Fibroblast of skin of back (primary cell): ENCODE measurements at regions not wholly inside any gene's neighbourhood (a gene's known extent, or its start where the extent isn't known, plus 50 kb on each side); places are given as distances from the start of the nearest gene placed in this dataset.

Experiments
- DNase-seq: peaks from one replicate; pipeline ENCODE4 v3.0.0-alpha.2; 2013

DNA sequence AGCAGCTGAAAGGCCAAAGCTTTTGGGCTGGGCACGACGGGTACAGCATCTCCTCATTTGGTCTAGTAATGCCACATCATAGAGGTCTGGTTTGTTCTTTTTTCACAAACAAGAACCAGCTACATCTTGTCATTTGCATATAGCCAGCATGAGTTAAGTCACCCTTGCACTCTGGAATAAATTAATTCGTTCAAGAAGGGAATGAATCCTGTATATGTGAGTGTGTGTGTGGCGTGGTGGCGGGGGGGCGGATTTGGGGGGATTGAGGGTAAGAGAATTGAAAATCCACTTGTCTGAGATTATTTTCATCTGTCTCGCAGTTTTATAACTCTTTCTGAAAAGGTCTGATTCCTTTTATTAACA lies 380.0 kb upstream of the CAMK1G start:
- DNase-seq = no peak

DNA sequence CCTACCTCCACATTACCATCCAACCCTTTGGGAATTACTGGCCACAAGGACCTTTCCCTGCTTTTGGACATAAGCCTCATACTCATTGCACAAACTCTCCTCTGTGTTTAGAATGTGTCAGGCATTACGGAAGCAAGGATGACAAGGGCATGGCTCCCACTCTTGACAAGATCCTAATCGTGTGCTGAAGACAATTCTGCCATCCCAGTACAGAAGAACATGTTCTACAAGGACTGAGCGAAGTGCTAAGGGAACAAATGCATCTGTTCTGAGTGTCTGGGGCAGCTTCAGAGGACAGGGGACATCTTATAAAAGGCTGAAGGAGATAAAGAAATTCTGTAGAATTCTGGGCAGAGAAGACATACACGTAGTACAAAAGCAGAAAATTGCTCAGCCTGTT lies 378.5 kb upstream of the CAMK1G start:
- no peak for DNase-seq

DNA sequence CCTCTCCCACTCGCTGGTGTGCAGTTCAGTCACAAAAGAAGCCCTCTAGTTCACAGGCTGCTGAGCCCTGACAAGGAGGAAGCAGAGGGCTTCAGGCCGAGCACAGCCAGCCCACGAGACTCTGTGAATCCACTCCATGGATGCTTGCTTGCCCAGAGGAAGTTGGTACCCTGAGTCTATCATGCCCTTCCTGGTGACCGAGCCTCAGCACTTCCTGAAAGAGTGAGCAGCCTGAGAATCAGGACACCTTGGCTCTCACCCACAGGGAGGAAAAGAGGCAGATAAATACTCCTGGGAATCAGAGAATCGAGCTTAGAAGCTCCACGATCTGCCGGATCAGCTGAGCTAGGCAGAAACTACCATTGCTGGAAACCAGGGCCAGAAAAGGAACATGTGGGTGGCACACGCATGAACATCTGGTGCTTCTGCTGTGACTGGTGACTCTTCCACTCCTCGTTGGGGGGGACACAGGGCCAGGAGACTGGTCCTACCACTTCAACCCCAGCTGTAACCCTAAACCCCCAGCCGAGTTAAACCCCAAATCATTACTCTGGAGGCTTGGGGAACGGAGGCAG lies 376.3 kb upstream of the CAMK1G start:
- no peak for DNase-seq

DNA sequence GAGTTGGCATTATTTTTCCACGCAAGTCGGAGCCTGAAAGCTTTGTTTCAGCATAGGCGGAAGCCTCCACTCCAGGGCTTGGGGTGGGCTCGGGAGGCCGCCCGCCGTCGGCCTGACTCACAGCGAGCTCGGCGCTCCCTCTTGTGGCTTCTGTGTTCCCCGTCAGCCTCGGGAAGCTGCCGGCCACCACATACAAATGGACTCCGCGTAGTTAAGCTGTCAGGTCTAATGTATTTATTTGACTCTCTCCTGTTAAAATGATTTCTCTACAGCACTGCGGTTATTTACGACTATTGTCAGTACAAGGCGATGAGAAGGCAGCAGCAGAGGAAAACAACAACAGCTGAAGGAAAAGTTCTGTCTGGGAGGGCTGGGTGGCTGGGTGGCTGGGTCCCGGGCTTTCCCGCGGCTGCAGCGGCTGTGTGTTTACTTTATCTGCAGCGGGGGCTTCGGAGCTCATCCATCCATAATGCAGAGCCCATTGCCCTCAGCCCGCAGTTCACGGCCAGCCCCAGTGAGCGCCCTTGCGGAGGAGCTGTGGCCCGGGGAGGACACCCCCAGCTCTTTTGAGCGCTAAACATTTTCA lies 375.7 kb upstream of the CAMK1G start:
- peak; percentile 71 for DNase-seq

DNA sequence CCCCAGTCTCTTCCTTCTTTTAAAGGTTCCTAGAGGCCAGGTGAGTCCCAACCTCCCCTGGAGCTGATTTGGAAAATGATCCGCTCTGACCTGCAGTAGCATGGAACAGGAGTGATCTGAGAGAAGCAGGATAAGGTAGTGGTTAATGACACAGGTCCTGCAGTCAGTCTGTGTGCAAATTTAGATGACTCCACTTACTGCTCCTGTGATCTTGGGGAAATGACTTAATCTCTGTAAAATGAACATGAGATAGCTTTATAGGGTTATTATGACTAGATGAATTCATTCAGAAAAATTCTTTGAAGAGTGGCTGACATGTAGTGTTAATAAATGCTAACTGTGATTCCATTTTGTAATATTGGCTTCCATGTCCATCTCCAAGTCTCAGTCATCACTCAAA lies 374.9 kb upstream of the CAMK1G start:
- peak; percentile 14 for DNase-seq

DNA sequence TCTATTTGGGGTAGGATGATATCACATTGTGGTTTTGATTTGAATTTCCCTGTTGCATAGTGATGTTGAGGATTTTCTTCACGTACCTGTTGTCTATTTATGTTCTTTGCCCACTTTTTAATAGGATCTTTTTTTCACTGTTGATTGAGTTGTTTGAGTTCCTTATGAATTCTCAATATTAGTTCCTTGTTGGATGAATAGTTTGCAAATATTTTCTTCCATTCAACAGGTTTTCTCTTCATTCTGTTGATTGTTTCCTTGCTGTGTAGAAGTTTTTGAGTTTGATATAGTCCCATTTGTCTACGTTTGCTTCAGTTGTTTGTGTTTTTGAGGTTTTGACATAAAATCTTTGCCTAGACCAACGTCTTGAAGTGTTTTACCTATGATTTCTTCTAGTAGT lies 369.5 kb upstream of the CAMK1G start:
- DNase-seq = no peak

DNA sequence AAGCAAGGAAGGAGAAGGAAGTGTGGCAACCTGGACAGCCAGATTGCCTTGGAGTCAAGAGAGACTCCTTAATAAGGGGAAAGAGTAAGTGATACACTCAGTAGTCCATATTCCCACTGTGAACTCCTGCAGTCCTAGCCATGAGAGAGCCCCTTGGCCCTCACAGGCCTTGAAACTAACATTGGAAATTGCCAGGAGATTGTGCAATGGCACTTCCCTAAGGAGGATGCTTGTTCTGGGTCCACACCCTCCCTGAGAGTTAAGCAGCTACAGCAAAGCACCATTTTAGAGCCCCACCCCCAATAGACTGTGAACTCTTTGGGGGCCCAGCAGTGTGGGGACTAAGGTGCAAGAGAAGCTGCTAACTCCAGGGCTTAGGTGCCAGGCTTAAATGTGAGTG lies 367.7 kb upstream of the CAMK1G start:
- DNase-seq = no peak

DNA sequence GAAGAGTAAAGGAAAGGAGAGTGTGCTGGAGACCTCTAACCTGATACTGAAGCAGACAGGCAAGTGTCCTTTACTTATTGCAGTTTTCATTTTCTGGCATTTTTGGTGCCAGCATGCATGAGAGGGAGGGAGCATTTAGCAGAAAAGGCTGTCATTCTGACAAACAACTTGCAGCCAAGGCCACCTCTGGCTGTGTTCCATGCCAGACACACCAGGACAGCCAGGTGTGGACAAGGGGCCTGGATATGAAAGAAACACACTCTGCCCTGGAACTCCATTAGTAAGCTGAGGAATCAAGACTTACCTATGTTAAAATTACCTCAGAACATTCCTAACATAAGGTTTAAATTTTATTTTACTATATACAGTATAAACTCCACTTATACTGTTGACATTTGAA lies 365.4 kb upstream of the CAMK1G start:
- no peak for DNase-seq

DNA sequence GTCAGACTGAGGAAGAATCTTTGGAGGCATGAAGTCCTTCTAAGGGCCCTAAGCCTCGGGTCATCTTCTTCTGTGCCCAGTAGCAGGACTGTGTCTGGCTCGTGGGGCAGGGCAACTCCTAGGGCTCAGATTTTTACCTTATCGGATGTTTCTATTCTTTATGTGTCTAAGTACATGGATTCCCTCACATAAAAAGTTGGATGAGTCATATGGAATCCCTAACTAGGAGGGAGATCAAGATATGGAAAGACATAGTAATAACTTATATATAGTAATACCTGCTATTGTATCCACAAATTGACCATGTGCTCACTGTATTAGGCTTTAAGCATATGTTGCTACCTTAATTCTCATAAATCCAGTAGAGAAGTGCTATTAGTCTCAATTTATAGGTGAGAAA lies 364.5 kb upstream of the CAMK1G start:
- DNase-seq = no peak

DNA sequence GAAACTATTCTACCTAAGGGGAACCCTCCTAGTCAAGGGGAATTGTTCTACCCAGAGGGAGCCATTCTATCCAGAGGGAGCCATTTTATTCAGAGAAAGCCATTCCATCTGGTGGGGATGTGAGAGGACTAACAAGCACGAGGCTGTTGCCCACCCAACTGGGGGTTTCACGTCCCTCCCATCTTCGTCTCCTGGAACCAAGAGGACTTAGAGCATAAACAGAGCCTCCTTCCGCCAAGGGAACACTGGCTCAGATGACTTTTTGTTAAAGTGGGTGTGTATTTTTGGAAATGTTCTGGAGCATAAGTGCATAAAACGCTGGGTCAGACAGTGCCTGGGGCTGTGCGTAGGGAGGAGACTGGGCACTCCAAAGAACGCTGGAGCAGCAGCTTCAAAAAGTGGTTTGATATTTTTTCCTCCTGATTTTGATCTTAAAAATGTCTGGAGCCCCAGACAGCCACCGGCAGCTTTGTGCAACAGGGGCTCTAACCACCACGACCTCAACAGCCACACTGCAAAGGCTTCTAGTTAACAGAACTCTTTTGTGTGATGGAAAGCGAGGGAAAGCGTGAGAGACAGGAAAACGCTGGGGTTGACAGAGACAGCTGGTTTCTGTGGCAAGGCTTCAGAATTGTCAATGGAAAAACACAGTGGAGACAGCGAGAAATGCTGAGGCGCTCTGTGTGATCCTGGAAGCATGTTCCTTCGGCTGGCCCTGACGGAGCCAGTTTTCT lies 363.6 kb upstream of the CAMK1G start:
- no peak for DNase-seq

DNA sequence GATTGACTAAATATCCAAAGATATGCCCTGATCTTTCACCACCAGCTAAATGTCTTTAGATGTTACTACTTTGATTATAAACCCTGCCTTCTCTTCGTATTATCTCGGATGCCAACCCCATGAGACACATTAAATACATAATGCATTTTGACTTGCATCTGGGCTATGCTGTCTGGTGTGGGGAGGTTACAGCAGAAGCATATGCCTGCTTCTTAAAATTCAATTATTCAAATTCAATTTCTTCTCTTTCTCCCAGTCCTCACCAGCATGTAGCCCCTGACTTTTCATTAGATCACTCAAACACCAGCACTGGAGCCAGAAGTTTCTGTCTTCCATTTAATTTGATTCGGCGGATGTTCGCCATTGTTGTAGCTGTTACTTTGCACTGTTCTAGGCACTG lies 360.7 kb upstream of the CAMK1G start:
- no peak for DNase-seq

DNA sequence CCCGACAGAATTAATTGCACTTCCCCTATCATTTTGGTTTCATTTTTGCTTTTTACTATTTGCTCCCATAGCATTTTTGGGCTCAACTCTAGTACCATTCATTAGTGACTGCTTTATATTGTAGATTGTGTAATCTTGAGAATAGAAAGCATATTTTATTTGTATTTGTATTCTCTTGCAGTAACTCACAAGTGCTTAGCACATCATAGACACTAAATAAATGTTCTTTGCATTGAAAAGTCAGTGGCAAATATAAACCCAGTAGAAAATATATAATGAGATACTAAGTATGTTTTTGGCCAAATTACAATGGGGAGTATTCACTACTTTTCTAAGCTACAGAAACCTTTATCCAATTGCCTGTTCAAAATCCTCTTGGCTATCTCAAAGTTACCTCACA lies 359.7 kb upstream of the CAMK1G start:
- DNase-seq = no peak

DNA sequence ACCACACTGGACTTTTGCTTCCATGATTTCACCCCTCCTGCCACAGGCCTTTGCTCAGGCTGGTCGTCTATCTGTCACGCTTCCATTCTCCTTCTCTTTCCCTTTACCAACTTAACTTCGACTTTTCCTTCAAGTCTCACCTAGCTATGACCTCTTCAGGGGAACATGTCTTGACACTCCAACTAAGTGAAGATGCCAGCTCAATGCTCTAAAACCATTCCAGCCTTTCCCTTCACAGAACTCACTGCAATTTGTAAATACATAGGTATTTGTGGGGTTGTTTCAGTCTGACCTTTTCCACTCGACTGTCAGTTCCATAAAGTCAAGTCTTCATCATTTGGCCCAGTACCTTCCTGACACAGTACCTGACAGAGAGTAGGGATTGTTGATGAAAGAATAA lies 358.6 kb upstream of the CAMK1G start:
- no peak for DNase-seq

DNA sequence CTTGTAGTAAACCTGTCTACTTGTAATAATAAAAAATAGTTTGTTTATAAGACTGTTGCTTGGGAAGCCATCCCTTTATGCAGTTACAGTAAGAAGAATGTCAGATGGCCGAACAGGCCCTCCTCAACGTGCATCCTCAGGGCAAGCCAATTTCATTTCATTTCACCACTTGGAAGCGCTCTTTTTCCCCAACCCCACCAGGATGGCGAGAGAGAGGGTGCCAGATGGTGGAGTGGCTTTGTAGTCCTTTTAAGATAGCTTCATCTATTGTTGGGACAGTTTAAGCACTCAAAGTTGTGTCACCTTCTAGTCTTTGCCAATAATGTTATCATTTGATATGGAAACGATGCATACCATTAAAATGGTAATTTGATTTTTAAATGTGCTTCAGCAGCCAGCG lies 356.3 kb upstream of the CAMK1G start:
- DNase-seq = no peak

DNA sequence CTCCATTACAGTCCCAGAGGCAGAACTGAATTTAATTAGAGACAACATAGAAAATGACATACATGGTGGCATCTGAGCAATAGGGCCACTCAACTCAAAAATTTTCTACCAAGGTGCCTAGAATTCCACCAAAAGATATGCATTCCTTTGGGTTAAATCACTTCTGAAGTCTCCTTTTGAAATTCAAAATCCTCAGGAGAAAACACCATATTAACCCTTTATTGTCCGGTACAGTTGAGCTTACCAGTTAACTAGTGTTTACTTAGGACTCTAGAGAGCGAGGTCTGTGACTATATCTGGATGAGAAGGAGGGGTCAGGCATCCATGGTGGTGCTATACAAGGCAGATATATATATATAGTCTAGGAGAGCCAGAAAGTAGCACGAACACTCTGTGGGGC lies 355.6 kb upstream of the CAMK1G start:
- no peak for DNase-seq

DNA sequence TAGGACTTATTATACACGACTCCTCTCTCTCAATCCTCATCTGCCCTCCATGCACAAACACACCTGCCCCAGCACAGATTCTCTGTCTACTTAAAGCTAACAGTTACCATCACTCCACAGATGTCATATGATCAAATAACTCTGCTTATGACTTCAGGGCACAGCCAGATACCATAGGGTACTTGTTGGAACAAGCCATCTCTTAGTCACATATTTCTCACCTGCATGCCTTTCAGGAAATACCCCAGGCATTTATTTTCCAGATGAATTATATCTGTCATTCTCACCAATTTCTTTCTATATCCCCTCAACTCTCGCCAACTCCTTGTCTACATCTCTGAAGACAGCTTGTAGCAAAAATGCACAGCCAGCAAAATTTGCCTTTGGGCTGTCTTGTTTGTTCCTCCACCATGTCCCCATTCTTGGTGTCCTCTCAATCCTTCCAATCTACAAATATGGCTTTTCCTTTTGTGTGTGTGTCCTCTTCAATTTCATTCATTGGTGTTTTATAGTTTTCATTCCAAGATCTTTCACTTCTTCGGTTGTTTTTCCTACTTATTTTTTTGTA lies 353.9 kb upstream of the CAMK1G start:
- DNase-seq = no peak

DNA sequence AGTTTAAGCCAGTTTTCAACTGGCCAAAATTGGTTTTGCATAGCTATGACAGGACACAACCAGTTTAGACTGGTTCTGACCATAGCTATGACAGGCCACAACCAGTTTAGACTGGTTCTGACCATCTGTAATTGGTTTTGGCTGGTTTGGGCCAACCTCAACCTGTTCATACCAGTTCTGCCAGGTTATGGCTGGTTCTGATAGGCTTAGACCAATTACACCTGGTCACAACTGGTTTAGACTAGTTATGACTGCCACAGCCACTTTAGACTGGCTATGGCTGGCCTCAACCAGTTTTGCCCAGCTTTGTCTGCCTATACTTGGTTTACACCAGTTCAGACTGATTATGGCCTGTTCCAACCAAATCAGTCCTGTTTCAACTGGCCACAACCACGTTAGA lies 353.2 kb upstream of the CAMK1G start:
- DNase-seq = no peak

DNA sequence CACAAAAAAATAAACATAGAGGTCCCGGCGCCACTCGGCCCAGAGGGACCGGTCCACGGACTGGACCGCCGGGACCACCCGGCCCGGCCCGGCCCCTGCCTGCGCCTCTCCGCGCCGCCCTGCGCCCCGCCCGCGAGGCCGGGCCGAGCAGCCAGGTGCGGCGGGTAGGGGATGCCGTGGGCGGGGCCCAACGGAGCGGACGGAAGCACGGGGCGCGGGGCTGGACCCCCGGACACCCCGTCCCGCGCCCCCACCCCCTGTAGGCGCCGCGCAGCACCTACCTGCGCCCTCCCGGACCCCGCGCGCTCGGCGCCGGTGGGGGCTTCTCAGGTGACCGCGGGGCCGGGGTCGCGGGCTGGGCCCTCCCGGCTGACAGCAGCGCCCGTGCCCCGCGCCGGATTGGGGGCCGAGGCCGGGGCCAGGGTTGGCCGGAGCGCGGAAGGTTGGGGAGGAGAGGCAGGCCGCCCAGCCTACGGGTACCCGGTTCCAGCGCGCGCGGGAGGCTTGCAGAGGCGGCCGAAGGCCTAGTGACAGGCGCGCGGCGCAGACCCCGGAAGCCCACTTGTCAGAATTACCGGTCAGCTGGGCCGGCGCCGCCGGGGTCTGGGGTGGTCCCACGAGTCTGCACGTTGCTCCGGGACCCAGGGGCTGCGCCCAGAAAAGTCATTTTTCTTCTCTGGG lies 351.9 kb upstream of the CAMK1G start:
- DNase-seq = no peak

DNA sequence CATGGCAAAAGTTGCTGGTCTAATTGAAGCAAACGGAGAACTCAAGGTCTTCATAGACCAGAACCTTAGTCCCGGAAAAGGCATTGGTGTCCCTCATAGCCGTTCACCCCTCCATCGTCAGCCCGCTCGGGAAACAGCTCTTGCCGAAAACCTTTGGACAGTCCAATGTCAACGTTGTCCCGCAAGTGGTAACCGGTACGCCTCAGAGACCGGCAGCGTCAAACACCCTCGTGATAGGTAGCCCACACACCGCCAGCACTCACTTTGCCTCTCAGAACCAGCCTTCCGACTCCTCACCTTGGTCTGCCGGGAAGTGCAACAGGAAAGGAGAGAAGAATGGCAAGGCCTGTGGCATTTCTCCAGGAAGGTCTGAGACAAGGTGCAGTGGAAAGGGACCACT lies 351.3 kb upstream of the CAMK1G start:
- no peak for DNase-seq

DNA sequence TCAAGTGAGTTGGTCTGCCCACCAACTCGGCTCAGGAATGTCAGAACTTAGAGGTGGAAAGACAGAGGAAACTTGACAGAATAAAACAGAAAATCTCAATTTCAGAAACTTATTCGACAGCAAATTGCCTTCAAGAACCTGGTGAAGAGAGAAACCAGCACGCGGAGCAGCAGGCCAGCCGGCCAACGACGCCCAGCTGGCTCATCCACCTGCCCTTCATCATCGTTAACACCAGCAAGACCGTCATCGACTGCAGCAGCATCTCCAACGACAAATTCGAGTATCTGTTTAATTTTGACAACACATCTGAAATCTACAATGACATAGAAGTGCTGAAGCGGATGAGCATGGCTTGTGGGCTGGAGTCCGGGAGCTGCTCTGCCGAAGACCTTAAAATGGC lies 350.8 kb upstream of the CAMK1G start:
- DNase-seq = no peak

DNA sequence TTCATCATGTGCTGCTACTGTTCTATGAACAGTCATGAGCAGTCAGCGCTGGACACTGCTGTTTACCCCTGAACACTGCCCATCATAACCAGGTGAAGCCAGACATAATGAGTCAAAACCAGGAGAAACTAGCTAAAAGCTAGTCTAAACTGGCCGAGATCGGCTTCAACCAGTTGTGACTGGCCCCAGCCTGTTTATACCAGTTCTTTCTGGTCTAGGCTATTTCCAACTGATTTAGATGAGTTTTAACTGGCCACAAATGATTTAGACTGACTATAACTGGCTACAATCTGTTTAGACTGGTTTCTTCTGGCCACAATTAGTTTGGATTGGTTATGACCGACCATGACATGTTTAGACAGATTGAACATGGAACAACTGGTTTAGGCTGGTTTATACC lies 348.3 kb upstream of the CAMK1G start:
- DNase-seq = no peak

DNA sequence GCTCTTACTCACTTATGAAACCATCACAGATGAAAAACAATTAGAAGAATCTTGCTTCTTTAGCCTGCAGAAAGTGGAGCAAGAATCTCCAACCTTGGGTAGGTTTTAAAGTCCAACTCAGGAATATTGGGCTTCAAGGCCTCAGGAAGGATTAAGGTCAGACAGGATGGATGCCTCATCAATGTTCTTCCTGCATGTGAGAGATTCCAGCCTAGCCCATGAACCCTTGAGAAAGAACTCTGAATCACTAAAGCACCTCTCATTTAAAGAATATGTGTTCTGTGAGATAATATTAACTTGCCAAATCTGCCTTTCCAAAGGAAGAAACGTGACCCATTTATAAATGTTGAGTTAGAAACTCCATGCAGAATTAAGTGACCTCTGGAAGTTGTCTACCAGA lies 345.2 kb upstream of the CAMK1G start:
- no peak for DNase-seq

DNA sequence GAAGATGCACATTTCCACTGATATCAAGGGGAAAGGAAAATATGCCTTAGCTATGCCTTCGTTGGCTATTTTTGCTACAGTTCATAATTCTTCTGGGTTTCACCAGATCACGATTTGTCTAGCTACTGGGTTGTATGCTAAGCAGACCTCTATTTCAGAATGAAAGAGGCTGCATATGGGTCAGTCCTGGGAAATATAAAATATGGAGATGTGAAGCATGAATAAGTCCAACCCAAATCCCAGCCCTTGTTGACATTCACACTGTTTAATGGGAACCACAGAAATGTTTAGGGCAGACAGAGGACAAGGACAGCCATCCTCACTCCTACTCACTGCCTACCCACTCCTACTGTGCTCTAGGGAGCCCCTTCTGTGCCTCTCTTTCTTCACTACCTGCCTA lies 343.2 kb upstream of the CAMK1G start:
- DNase-seq = no peak

DNA sequence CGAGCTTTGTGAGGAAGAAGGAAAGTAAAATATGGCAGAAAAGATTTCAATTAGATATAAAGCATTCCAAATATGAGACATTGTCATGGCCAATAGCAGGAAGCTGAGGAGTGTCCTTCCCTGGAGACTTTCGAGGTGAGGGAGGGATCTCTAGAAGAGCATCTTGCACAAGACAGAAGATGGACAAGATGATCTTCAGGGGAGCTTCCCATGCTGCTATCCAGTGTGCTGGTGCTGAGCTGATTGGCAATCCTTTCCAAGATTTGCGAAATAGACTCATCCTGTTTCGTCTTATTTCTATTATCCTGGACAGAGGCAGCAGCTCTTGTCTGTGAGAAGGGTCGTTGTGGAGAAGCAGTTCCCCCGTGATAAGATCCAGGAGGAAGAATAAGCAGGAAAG lies 342.0 kb upstream of the CAMK1G start:
- peak; percentile 5 for DNase-seq
